Colon (tissue), 2 donors: ENCODE measurements at regions not wholly inside any gene's neighbourhood (a gene's known extent, or its start where the extent isn't known, plus 50 kb on each side); places are given as distances from the start of the nearest gene placed in this dataset.

ENCODE experiments used
- FAIRE-seq: peaks from 2 replicates; lab custom pipeline; 2012; peaks lifted over from hg19 to GRCh38; lab: Jason Lieb, UNC
- donor health status: control.
- donor health status: control.

DNA sequence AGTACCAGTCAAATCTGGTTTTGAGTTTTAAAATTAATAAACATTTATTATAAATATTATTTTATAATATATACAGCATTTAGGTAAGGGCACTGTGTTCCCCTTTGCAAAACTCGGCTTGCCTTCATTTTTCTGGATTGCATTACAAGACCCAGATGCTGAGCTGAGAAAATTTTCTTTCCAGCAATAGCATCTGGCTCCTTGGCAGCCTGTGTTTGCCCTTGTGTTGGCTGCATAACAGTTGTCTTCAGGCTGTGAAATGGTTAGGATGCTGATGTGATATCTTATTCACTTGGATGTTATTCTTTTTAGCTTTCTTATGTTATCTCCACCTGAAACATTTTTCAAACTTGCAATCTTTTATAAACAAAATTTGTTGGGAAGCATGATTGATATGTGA, 784.4 kb downstream of the DACH1 start:
- no peak for FAIRE-seq

- no peak for FAIRE-seq
Observed at GRCh38 chr13:71079638-71080037, 787.4 kb downstream of the DACH1 start.

DNA sequence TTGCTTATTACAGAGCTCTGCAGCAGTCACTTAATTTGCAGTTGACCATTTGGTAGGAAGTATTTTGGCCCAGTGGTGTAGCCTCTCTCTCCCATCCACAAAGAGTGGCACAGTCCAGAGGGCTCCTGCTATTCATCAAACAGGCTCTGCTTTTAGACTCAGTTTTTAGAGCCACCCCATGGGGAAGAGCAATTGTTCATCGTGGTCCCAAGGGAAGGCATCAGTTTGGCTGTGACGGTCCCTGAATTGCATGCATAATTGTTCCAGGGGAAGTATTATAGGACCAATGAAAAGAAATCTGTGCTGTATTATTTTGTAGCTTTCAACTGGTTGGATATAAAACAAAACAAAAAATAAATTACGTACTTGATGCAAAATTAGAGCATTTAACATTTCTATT, 799.0 kb downstream of the DACH1 start:
- FAIRE-seq = no peak

DNA sequence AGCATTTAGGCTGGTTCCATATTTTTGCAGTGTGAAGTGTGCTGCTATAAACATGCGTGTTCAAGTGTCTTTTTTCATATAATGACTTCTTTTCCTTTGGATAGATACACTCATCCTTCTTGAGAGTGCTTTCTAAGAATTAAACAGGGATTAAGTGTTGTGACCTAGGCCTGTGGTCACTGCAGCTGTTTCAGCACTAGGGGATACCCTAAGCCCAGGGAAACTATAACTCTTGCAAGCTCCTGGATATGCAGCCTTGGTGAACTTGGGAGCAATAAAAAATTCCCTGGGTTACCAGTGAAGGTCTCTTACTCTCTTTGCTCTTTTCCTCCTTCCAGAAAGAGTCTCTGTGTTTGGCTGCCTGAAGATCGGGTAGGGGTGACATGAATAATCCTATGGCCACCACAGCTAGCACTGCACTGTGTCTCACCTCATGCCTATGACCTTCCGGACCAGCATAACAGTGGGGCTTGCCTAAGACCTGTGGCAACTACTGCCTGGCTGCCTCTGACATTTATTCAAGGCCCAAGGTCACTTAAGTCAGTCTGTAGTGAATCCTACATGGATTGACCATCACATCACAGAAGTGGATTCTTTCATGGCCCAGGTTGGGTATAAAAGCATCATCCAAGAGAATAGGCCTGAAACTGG, 799.7 kb downstream of the DACH1 start:
- no peak for FAIRE-seq

- FAIRE-seq = no peak
Observed at GRCh38 chr13:71056581-71056980, 810.4 kb downstream of the DACH1 start.

- no peak for FAIRE-seq
Observed at GRCh38 chr13:71055644-71056043, 811.4 kb downstream of the DACH1 start.

GRCh38 chr13:71055047-71055446, 812.0 kb downstream of the DACH1 start:
- no peak for FAIRE-seq

GRCh38 chr13:71054358-71054757, 812.6 kb downstream of the DACH1 start:
- no peak for FAIRE-seq

DNA sequence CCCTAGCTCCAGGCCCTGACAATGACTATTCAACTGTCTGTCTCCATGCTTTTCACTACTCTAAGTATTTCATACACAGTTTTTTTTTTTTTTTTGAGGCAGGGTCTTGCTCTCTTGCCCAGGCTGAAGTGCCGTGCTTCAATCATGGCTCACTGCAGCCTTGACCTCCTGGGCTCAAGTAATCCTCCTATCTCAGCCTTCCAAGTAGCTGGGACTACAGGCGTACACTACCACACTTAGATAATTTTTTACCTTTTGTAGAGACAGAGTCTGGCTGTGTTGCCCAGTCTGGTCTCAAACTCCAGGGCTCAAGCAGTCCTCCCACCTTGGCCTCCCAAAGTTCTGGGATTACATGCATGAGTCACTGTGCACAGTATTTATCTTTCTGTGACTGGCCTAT, 815.4 kb downstream of the DACH1 start:
- FAIRE-seq = no peak

DNA sequence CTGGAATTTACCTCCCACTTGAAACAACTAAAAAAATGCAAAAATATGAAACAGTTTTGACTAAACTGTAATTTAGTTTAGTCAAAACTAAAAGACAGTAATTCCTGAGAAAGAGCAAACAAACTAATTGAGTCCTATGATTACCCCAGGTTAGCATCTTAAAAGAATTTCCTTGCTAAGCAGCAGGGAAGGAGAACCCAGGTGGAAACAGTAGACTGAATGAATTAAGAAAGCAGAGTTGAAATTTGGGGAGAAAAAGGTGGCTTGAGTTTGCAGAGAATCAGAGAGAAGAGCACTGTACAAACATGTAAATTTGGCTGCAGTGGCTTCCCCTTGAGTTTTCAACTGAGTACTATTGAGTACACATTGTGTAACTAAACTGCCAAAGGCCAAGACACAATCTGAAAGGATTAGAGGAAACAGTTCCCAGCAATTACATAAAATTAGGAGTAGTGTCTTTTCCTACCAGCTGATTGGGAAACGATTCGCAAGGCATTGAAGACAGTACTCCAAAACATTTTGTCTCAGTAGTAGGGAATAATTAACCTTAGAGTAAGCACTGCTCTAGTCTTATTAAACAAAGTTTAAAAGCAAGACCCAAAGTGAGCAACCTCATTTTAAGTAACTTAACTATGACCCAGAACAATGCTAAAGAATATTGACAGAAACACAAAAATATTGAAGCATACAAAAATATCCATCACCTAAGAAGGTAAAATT, 820.5 kb downstream of the DACH1 start:
- no peak for FAIRE-seq

GRCh38 chr13:71045101-71045500, 821.9 kb downstream of the DACH1 start:
- no peak for FAIRE-seq

- FAIRE-seq = no peak
Observed at GRCh38 chr13:71039440-71039839, 827.6 kb downstream of the DACH1 start.

DNA sequence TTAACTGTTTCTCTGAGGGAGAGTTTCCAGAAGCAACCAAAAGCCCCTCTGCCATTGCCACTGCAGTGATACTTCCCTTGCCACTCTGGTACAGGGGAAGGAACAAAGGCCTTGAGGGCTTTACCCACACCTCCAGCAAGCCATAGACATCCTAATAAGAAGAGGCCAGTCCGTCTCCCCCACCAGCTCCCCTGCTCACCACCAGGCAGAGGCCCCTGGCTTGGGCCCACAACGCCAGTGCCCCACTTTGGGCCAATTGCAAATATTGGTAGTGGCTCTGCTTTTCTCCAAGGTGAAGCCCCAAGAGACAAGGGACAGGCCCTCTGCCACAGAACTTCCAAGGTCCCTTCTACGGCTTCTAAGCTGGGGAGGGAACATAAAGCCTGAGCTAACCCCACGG, 833.0 kb downstream of the DACH1 start:
- no peak for FAIRE-seq

- FAIRE-seq = no peak
Observed at GRCh38 chr13:71033026-71033425, 834.0 kb downstream of the DACH1 start.

GRCh38 chr13:71030784-71031183, 836.2 kb downstream of the DACH1 start:
- no peak for FAIRE-seq

DNA sequence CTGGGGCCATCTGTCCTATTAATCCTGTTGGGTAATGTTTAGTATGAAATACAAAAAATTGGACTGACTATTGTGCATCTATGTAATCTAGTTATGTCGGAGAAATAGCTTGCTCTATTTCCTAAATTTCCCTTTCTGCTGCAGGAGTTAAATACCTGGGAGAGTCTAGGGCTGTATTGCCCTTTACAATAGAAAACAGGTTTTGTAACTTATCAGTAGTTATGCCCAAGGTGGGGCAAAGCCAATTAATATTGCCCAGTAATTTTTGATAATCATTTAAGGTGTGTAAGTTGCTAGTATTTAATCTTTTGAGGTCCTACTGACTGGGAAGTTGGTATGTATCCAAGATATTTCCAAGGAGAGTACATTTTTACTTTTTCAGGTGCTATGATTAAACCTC, 838.1 kb downstream of the DACH1 start:
- FAIRE-seq = no peak

GRCh38 chr13:71021825-71022422, 845.1 kb downstream of the DACH1 start:
- FAIRE-seq = no peak

DNA sequence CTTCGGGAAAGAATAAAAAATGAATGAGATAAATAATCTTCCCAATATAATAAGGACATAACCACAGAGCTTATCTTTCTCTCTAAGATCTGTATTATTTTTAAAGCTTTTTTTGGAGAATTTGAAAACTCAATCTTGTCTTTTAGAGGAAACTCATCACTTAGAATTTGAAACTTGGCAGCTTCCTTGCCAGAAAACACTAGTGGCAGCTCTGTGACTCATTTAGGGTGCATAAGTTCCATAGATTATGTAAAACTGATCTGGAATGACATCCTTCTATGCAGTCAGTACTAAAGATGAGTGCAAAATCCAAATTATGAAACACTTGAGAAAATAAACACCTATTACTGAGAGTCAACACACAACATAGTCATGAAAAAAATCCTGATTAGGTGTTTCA, 848.0 kb downstream of the DACH1 start:
- no peak for FAIRE-seq

GRCh38 chr13:71018544-71018943, 848.5 kb downstream of the DACH1 start:
- no peak for FAIRE-seq

GRCh38 chr13:71017607-71018006, 849.4 kb downstream of the DACH1 start:
- FAIRE-seq = no peak

GRCh38 chr13:71015516-71015915, 851.5 kb downstream of the DACH1 start:
- FAIRE-seq = no peak

DNA sequence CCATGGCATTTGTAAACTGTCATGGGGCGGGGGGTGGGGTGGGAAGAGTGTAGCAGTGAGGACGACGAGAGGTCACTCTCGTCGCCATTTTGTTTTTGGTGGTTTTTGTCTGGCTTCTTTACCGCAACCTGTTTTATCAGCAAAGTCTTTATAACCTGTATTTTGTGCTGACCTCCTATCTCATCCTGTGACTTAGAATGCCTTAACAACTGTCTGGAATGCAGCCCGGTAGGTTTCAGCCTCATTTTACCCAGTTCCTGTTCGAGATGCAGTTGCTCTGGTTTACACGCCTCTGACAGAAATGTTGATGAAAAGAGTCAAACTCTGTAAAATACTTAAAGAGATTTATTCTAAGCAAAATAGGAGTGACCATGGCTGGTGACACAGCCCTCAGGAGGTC, 852.0 kb downstream of the DACH1 start:
- no peak for FAIRE-seq

GRCh38 chr13:71005919-71006318, 861.1 kb downstream of the DACH1 start:
- no peak for FAIRE-seq

- no peak for FAIRE-seq
Observed at GRCh38 chr13:70995338-70995737, 871.7 kb downstream of the DACH1 start.
